GM15510 (cell line): ENCODE measurements at regions not wholly inside any gene's neighbourhood (a gene's known extent, or its start where the extent isn't known, plus 50 kb on each side); places are given as distances from the start of the nearest gene placed in this dataset.
A peak's percentile ranks its signal among the peaks of the same experiment; 100 is the strongest.

Experiments
- POLR2A ChIP-seq: IDR thresholded peaks from 3 replicates; pipeline ENCODE4 v1.6.1; 2011; ENCODE audit warnings: borderline replicate concordance; ENCODE audit not compliant: insufficient read length; ENCODE audit errors: extremely low read depth

GRCh38 chr2:8505311-8505920, 176.4 kb upstream of the ID2 start:
- TF ChIP-seq POLR2A, result no peak

- no peak for TF ChIP-seq POLR2A
These were observed 175.1 kb upstream of the ID2 start for GRCh38 chr2:8506746-8507145.

GRCh38 chr2:8508766-8509165, 173.1 kb upstream of the ID2 start:
- TF ChIP-seq POLR2A, result no peak

- TF ChIP-seq POLR2A, result no peak
These were observed 172.2 kb upstream of the ID2 start for GRCh38 chr2:8509621-8510020.

- TF ChIP-seq POLR2A, result no peak
These were observed 171.3 kb upstream of the ID2 start for GRCh38 chr2:8510519-8510918.

- TF ChIP-seq POLR2A, result no peak
These were observed 169.8 kb upstream of the ID2 start for GRCh38 chr2:8511868-8512612.

- TF ChIP-seq POLR2A, result no peak
These were observed 168.1 kb upstream of the ID2 start for GRCh38 chr2:8513601-8514273.

- TF ChIP-seq POLR2A, result no peak
These were observed 167.6 kb upstream of the ID2 start for GRCh38 chr2:8514274-8514662.

GRCh38 chr2:8514796-8515758, 166.8 kb upstream of the ID2 start:
- TF ChIP-seq POLR2A, result peak; percentile 28

- no peak for TF ChIP-seq POLR2A
These were observed 165.9 kb upstream of the ID2 start for GRCh38 chr2:8515864-8516533.

- no peak for TF ChIP-seq POLR2A
These were observed 163.9 kb upstream of the ID2 start for GRCh38 chr2:8517850-8518498.

- no peak for TF ChIP-seq POLR2A
These were observed 162.7 kb upstream of the ID2 start for GRCh38 chr2:8518979-8519668.

- no peak for TF ChIP-seq POLR2A
These were observed 161.0 kb upstream of the ID2 start for GRCh38 chr2:8520791-8521344.
